OCI-LY1 (cell line): ENCODE measurements at regions not wholly inside any gene's neighbourhood (a gene's known extent, or its start where the extent isn't known, plus 50 kb on each side); places are given as distances from the start of the nearest gene placed in this dataset.

ENCODE experiments used
- H2AFZ ChIP-seq: fragments of 200-600 bp; sonication (generic), shearing (Covaris generic); 2 replicates; pipeline ENCODE4 v1.6.0; 2014; ENCODE audit warnings: antibody characterized with exemption, mild to moderate bottlenecking, low read length
- H3F3A ChIP-seq: fragments of 200-600 bp; sonication (generic), shearing (Covaris generic); 2 replicates; pipeline ENCODE4 v1.6.0; 2014; ENCODE audit warnings: mild to moderate bottlenecking, antibody characterized with exemption, low read length, moderate library complexity; ENCODE audit not compliant: insufficient read depth
- H3K27ac ChIP-seq: fragments of 200-600 bp; sonication (generic); 2 replicates; pipeline ENCODE4 v1.5.1; 2014; ENCODE audit warnings: low read length, mixed run types, mild to moderate bottlenecking, low read depth; ENCODE audit not compliant: poor library complexity, severe bottlenecking
- H3K27me3 ChIP-seq: fragments of 200-600 bp; sonication (generic); 2 replicates; pipeline ENCODE4 v1.6.0; 2014; ENCODE audit warnings: antibody characterized with exemption, mild to moderate bottlenecking, low read length, moderate library complexity; ENCODE audit not compliant: insufficient read depth
- H3K36me3 ChIP-seq: fragments of 200-600 bp; sonication (generic); 2 replicates; pipeline ENCODE4 v1.6.1; 2014; ENCODE audit warnings: mild to moderate bottlenecking, antibody characterized with exemption, low read length, moderate library complexity, mixed read lengths; ENCODE audit not compliant: insufficient read depth
- H3K4me1 ChIP-seq: fragments of 200-600 bp; sonication (generic); 2 replicates; pipeline ENCODE4 v1.5.1; 2014; ENCODE audit warnings: mild to moderate bottlenecking, low read length, moderate library complexity; ENCODE audit not compliant: insufficient read depth, severe bottlenecking
- H3K4me2 ChIP-seq: fragments of 200-600 bp; sonication (generic), shearing (Covaris generic); 2 replicates; pipeline ENCODE4 v1.6.1; 2014; ENCODE audit warnings: low read length
- H3K4me3 ChIP-seq: fragments of 200-600 bp; sonication (generic); 2 replicates; pipeline ENCODE4 v1.5.1; 2014; ENCODE audit warnings: low read length, low read depth, mild to moderate bottlenecking, mixed read lengths; ENCODE audit not compliant: poor library complexity, severe bottlenecking
- H3K79me2 ChIP-seq: fragments of 200-600 bp; shearing (Covaris generic); 2 replicates; pipeline ENCODE4 v1.6.1; 2016; ENCODE audit warnings: mixed run types, low read length, mixed read lengths; ENCODE audit not compliant: insufficient read depth
- H3K9ac ChIP-seq: fragments of 200-600 bp; sonication (generic), shearing (Covaris generic); 2 replicates; pipeline ENCODE4 v1.6.1; 2014; ENCODE audit warnings: mild to moderate bottlenecking, low read length, mixed read lengths
- H3K9me2 ChIP-seq: fragments of 200-600 bp; sonication (generic), shearing (Covaris generic); 2 replicates; pipeline ENCODE4 v1.6.1; 2014; ENCODE audit warnings: low read depth, mild to moderate bottlenecking, low read length, mixed read lengths
- H3K9me3 ChIP-seq: fragments of 200-600 bp; shearing (Covaris generic); 2 replicates; pipeline ENCODE4 v1.6.1; 2014; ENCODE audit warnings: low read length, mixed read lengths
- H4K20me1 ChIP-seq: fragments of 200-600 bp; sonication (generic), shearing (Covaris generic); 2 replicates; pipeline ENCODE4 v1.6.0; 2016; ENCODE audit warnings: mild to moderate bottlenecking, low read length; ENCODE audit not compliant: insufficient read depth
- CTCF ChIP-seq: fragments of 200-600 bp; sonication (generic), shearing (Covaris generic); IDR thresholded peaks from 2 replicates; pipeline ENCODE4 v1.5.1; 2017; ENCODE audit warnings: mild to moderate bottlenecking, antibody characterized with exemption, low read length, moderate library complexity, mixed read lengths
- EZH2 ChIP-seq: fragments of 200-600 bp; sonication (generic), shearing (Covaris generic); IDR thresholded peaks from 2 replicates; pipeline ENCODE4 v1.8.0; 2017; ENCODE audit warnings: borderline replicate concordance, mixed run types, mild to moderate bottlenecking, antibody characterized with exemption, low read length, moderate library complexity, mixed read lengths

GRCh38 chr5:15191012-15191411 is 309.0 kb upstream of the FBXL7 start:
- H3K9me2 ChIP-seq = no peaks in the 10 kb centered on the region
- no peak overlapping the region for H3K4me3 ChIP-seq
- H3K9ac ChIP-seq = no peak overlapping the region
- H3K4me1 ChIP-seq = no peaks in the 10 kb centered on the region
- H3K36me3 ChIP-seq = no peaks in the 10 kb centered on the region
- no peak overlapping the region for H3K27ac ChIP-seq
- H2AFZ ChIP-seq = no peak overlapping the region
- no peaks in the 10 kb centered on the region for H3K27me3 ChIP-seq
- TF ChIP-seq EZH2 = no peak
- TF ChIP-seq CTCF = no peak
- no peaks in the 10 kb centered on the region for H3F3A ChIP-seq
- H3K9me3 ChIP-seq = no peaks in the 10 kb centered on the region
- no peaks in the 10 kb centered on the region for H4K20me1 ChIP-seq
- no peak overlapping the region for H3K4me2 ChIP-seq
- H3K79me2 ChIP-seq = no peaks in the 10 kb centered on the region

- no peak overlapping the region for H3K4me3 ChIP-seq
- H3K4me2 ChIP-seq = no peak overlapping the region
- TF ChIP-seq EZH2 (no peak), CTCF (no peak)
- no peak overlapping the region for H2AFZ ChIP-seq
- no peaks in the 10 kb centered on the region for H3K27me3 ChIP-seq
- H3K4me1 ChIP-seq = no peaks in the 10 kb centered on the region
- H3K9me3 ChIP-seq = no peaks in the 10 kb centered on the region
- no peaks in the 10 kb centered on the region for H4K20me1 ChIP-seq
- no peak overlapping the region for H3K27ac ChIP-seq
- no peak overlapping the region for H3K9ac ChIP-seq
- no peaks in the 10 kb centered on the region for H3K36me3 ChIP-seq
- no peaks in the 10 kb centered on the region for H3F3A ChIP-seq
- H3K9me2 ChIP-seq = no peaks in the 10 kb centered on the region
- no peaks in the 10 kb centered on the region for H3K79me2 ChIP-seq
These were observed 311.9 kb upstream of the ANKH start for GRCh38 chr5:15183520-15183919.

- H3K27me3 ChIP-seq = no peaks in the 10 kb centered on the region
- no peak overlapping the region for H3K4me2 ChIP-seq
- no peak overlapping the region for H3K9ac ChIP-seq
- no peaks in the 10 kb centered on the region for H3K4me1 ChIP-seq
- H3K36me3 ChIP-seq = no peaks in the 10 kb centered on the region
- H4K20me1 ChIP-seq = no peaks in the 10 kb centered on the region
- H3K27ac ChIP-seq = no peak overlapping the region
- no peak overlapping the region for H2AFZ ChIP-seq
- H3K79me2 ChIP-seq = no peaks in the 10 kb centered on the region
- no peaks in the 10 kb centered on the region for H3K9me2 ChIP-seq
- TF ChIP-seq EZH2 (no peak), CTCF (no peak)
- no peaks in the 10 kb centered on the region for H3K9me3 ChIP-seq
- H3K4me3 ChIP-seq = no peak overlapping the region
- no peaks in the 10 kb centered on the region for H3F3A ChIP-seq
These were observed 298.6 kb upstream of the ANKH start for GRCh38 chr5:15170173-15170572.
